A673 (cell line): ENCODE measurements at regions not wholly inside any gene's neighbourhood (a gene's known extent, or its start where the extent isn't known, plus 50 kb on each side); places are given as distances from the start of the nearest gene placed in this dataset.

Experiments
- BruUV-seq: library from RNA; stranded (reverse); fragments of 400-500 nt; replicated peaks from 2 replicates; lab custom pipeline; 2021; lab: Mats Ljungman, UMichigan
- CTCF ChIA-PET: fragments of 300-600 bp; sonication (Branson Sonifier 250); formaldehyde crosslinking; loops from one replicate; lab custom pipeline; 2022; ENCODE audit warnings: antibody characterized with exemption; lab: Charles Lee
- POLR2A ChIA-PET: fragments of 300-600 bp; sonication (Branson Sonifier 250); formaldehyde crosslinking; loops from one replicate; lab custom pipeline; 2022; ENCODE audit warnings: antibody characterized with exemption; ENCODE audit not compliant: low non-redundant PET; lab: Charles Lee
- DNase-seq: peaks from one replicate; pipeline ENCODE4 v3.0.0-alpha.2; 2015; ENCODE audit warnings: low spot score
- H3K27ac ChIP-seq: fragments of 200-600 bp; sonication (generic); 2 replicates; pipeline ENCODE4 v1.5.1; 2016; ENCODE audit warnings: mixed run types, low read depth, mild to moderate bottlenecking, mixed read lengths, antibody characterized with exemption, low read length; ENCODE audit not compliant: poor library complexity, severe bottlenecking
- H3K27me3 ChIP-seq: fragments of 200-600 bp; sonication (generic); replicated peaks from 2 replicates; pipeline ENCODE4 v1.6.1; 2017; ENCODE audit warnings: mixed run types, low read depth, mild to moderate bottlenecking, mixed read lengths, antibody characterized with exemption, low read length; ENCODE audit not compliant: insufficient read depth, poor library complexity
- H3K36me3 ChIP-seq: fragments of 200-600 bp; sonication (generic); 2 replicates; pipeline ENCODE4 v1.6.1; 2016; ENCODE audit warnings: mixed run types, mild to moderate bottlenecking, mixed read lengths, antibody characterized with exemption, low read length; ENCODE audit not compliant: insufficient read depth, poor library complexity, severe bottlenecking
- H3K4me1 ChIP-seq: fragments of 200-600 bp; sonication (generic); 2 replicates; pipeline ENCODE4 v1.6.1; 2017; ENCODE audit warnings: mixed run types, mild to moderate bottlenecking, mixed read lengths, antibody characterized with exemption, low read length; ENCODE audit not compliant: insufficient read depth, poor library complexity, severe bottlenecking
- H3K4me3 ChIP-seq: fragments of 200-600 bp; sonication (generic); 2 replicates; pipeline ENCODE4 v1.5.1; 2016; ENCODE audit warnings: low read depth, mixed run types, mild to moderate bottlenecking, mixed read lengths, low read length; ENCODE audit not compliant: poor library complexity, severe bottlenecking
- H3K9me3 ChIP-seq: fragments of 200-600 bp; sonication (generic); 2 replicates; pipeline ENCODE4 v1.6.1; 2016; ENCODE audit warnings: mixed run types, low read depth, mild to moderate bottlenecking, mixed read lengths, antibody characterized with exemption, low read length; ENCODE audit not compliant: poor library complexity, severe bottlenecking
- EZH2 ChIP-seq: fragments of 200-600 bp; sonication (generic); IDR thresholded peaks from 2 replicates; pipeline ENCODE4 v1.6.1; 2017; ENCODE audit warnings: borderline replicate concordance, low read depth, mild to moderate bottlenecking, mixed read lengths, antibody characterized with exemption, low read length; ENCODE audit not compliant: poor library complexity, severe bottlenecking
- intact Hi-C: fragments of 100-400 bp; cut with micrococcal nuclease; formaldehyde crosslinking; loops from one replicate; pipeline ENCODE4 v1.10.0; 2022; ENCODE audit not compliant: unreplicated experiment
- TF ChIP-seq, protein P1 (sequence below): fragments of 300-800, 200-600 bp; sonication (generic); conservative IDR thresholded peaks from 2 replicates; pipeline ENCODE4 v1.5.1; 2017; ENCODE audit warnings: low read depth, mild to moderate bottlenecking, antibody characterized with exemption, low read length, moderate library complexity, mixed read lengths

- Histone ChIP-seq H3K4me3 (no peak overlapping the region), H3K27ac (no peak overlapping the region), H3K4me1 (peaks cover 4% of the 10 kb centered on the region), H3K27me3 (no peaks in the 10 kb centered on the region), H3K36me3 (no peaks in the 10 kb centered on the region), H3K9me3 (no peaks in the 10 kb centered on the region)
- BruUV-seq = no TSS peak
- DNase-seq = peak; percentile 38
- ChIA-PET POLR2A (no interaction called here), CTCF (no interaction called here)
- TF ChIP-seq, protein P1, sequence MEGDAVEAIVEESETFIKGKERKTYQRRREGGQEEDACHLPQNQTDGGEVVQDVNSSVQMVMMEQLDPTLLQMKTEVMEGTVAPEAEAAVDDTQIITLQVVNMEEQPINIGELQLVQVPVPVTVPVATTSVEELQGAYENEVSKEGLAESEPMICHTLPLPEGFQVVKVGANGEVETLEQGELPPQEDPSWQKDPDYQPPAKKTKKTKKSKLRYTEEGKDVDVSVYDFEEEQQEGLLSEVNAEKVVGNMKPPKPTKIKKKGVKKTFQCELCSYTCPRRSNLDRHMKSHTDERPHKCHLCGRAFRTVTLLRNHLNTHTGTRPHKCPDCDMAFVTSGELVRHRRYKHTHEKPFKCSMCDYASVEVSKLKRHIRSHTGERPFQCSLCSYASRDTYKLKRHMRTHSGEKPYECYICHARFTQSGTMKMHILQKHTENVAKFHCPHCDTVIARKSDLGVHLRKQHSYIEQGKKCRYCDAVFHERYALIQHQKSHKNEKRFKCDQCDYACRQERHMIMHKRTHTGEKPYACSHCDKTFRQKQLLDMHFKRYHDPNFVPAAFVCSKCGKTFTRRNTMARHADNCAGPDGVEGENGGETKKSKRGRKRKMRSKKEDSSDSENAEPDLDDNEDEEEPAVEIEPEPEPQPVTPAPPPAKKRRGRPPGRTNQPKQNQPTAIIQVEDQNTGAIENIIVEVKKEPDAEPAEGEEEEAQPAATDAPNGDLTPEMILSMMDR = no peak
- no peak for TF ChIP-seq EZH2
- intact Hi-C loops = no loop called here
These were observed 109.7 kb upstream of the ZBTB40 start for GRCh38 chr1:22341791-22342605.

GRCh38 chr1:22342734-22343191 is 108.9 kb upstream of the ZBTB40 start:
- TF ChIP-seq, protein P1 = no peak
- no peak for TF ChIP-seq EZH2
- ChIA-PET CTCF (no interaction called here), POLR2A (no interaction called here)
- H3K4me1 ChIP-seq = peaks cover 4% of the 10 kb centered on the region
- DNase-seq = no peak
- BruUV-seq = no TSS peak
- no peaks in the 10 kb centered on the region for H3K36me3 ChIP-seq
- H3K9me3 ChIP-seq = no peaks in the 10 kb centered on the region
- no peak overlapping the region for H3K4me3 ChIP-seq
- no peaks in the 10 kb centered on the region for H3K27me3 ChIP-seq
- H3K27ac ChIP-seq = no peak overlapping the region
- intact Hi-C loops = no loop called here

DNA sequence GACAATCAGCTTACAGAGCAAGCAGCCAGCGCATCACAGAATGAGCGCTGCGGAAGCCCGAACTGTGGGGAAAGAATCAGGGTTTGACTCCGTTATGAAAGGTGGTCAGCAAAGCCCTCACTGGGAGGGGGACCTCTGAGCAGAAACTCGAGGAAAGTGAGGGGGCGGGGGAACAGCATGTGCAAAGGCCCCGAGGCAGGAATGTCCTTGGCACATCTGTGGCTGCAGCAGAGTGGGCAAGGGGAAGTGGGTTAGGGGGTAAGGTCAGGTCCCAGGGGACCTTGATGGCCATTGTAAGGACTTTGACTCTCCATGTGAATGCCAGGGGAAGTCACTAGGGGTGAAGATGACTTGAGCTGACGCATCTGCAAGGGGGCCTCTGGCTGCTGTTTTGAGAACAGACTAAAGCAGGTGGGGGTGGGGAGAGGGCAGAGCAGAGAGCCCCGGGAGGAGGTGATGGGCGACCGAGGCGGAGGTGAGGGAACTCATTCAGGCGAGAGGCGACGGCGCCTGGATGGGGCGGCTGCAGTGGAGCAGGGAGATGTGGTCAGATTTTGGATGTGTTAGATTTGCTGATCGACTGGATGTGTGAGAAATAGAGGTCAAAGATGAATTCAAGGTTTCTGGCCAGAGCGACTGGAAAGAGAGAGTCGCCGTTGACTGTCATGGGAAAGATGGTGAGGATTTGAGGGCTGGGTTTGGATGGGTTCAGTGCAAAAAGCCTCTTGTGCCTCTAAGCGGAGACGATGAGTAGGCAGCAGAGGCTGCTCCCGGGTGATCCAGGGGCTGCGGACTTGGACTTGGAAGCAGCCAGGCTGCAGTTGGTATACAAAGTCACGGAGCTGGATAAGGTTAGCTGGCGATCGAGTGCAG is 108.0 kb upstream of the ZBTB40 start:
- Histone ChIP-seq H3K36me3 (no peaks in the 10 kb centered on the region), H3K4me1 (peaks cover 4% of the 10 kb centered on the region), H3K27me3 (no peaks in the 10 kb centered on the region), H3K4me3 (no peak overlapping the region), H3K27ac (no peak overlapping the region), H3K9me3 (no peaks in the 10 kb centered on the region)
- ChIA-PET POLR2A (no interaction called here), CTCF (no interaction called here)
- no peak for TF ChIP-seq EZH2
- TF ChIP-seq, protein P1 = no peak
- DNase-seq = no peak
- no TSS peak for BruUV-seq
- intact Hi-C loops = no loop called here
